Superior temporal gyrus (tissue), 1 donor: ENCODE measurements at regions not wholly inside any gene's neighbourhood (a gene's known extent, or its start where the extent isn't known, plus 50 kb on each side); places are given as distances from the start of the nearest gene placed in this dataset.
"Not testable (repeated sequence)": the region's sequence is repeated elsewhere in the genome, so short reads cannot be mapped to it uniquely, and the experiment has no call there.

Experiments used
- DNase-seq: peaks from one replicate; pipeline ENCODE4 v3.0.0-alpha.2; 2016; ENCODE audit errors: extremely low spot score

GRCh38 chr5:39711821-39712220, 287.0 kb upstream of the DAB2 start:
- no peak for DNase-seq

DNA sequence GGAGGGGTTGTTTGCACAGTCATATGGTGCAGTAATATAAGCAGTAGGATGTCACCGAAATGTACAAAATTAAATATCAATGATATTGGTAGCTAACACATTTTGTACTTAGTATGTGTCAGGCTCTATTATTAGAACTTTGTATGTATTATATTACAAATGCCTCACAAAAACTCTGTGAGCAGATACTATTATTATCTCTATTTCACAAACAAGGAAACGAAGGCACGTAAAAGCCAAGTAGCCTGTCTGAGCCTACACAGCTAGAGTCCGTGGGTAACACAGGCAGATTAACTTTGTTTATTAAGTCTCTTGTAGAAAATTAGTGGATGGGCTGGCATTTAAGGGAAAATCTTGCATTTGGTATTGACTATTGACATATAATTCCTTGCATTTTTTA, 284.3 kb upstream of the DAB2 start:
- DNase-seq, result no peak

- DNase-seq, result no peak
Measured at GRCh38 chr5:39702928-39703327, 278.1 kb upstream of the DAB2 start.

- DNase-seq, result no peak
Measured at GRCh38 chr5:39700523-39700922, 275.7 kb upstream of the DAB2 start.

DNA sequence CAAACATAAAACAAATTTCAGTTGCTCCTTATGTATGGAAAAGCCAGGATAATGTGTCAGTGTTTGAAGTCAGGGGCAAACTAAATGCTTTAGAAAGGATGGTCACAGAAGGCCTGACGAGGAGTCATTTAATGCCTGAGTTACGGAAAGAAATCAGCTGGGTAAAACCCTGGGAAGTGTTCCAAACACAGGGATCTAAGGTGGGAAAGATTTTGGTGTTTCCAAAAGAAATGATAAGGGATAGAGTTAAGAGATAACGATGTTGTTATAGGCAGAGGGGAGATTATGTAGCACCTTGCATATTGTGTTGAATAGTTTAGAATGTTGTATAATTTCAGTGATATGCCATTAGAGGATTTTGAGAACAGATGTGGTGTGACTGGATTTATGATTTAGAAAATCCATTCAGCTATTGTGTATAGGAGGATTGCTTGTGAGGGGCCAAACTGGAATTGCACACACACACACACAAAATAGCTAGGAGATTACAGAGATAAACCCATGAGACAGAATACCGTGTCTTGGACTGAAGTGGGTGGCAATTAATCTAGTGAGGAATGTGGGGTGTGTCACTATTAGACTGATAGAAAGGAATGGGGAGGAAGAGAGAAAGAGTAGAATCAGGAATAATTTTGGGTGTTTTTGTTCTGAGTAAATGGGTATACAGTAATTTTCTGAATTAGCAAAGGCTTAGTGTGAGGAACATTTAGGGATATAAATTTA, 274.2 kb upstream of the DAB2 start:
- no peak for DNase-seq

DNA sequence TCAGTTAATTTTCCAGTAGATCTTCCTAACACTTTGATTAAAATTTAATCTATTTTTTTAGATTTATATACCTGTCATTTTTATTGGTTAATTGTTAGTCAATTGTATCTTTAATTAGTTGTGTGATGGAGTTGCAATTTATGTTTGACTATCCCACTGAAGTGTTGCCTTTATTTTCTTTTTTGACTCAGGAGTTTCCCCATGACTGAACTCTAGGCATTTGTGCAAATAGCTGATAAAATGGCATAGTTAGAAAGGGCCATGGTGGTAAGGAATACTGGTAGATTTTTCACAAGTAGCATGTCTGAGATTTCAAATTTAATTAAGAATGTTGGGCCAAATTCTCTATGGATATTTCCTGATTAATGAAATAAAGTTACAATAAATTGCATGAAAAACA, 273.1 kb upstream of the DAB2 start:
- DNase-seq, result no peak

GRCh38 chr5:39696672-39697398, 272.1 kb upstream of the DAB2 start:
- no peak for DNase-seq

- DNase-seq, result no peak
Measured at GRCh38 chr5:39691993-39692392, 267.2 kb upstream of the DAB2 start.

GRCh38 chr5:39691136-39691535, 266.4 kb upstream of the DAB2 start:
- no peak for DNase-seq

DNA sequence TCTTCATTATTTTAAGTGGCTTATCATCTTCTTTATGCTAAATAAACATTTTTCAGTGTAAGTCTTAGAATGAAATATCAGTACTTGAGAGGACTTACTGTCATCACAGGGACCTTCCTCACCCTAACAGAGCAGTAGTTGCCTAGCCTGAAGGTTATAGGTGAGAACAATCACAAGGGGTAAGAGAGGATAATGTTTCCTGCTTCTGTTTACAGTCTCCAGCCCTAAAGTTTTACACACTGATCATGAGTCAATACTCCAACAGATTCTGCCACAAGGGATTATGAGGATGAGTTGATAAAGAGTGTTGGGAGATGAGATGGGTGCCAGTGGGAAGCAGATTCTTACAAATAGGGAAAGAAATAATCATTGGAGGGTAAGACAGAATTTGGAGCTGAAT, 265.1 kb upstream of the DAB2 start:
- no peak for DNase-seq

DNA sequence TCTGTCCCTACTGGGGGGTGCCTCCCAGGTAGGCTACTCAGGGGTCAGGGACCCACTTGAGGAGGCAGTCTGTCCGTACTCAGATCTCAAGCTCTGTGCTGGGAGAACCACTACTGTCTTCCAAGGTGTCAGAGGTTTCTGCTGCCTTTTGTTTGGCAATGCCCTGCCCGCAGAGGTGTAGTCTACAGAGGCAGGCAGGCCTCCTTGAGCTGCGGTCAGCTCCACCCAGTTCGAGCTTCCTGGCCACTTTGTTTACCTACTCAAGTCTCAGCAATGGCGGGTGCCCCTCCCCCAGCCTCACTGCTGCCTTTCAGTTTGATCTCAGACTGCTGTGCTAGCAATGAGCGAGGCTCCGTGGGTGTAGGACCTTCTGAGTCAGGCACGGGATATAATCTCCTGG, 263.1 kb upstream of the DAB2 start:
- not testable (repeated sequence) for DNase-seq

- no peak for DNase-seq
Measured at GRCh38 chr5:39680213-39680612, 255.4 kb upstream of the DAB2 start.

DNA sequence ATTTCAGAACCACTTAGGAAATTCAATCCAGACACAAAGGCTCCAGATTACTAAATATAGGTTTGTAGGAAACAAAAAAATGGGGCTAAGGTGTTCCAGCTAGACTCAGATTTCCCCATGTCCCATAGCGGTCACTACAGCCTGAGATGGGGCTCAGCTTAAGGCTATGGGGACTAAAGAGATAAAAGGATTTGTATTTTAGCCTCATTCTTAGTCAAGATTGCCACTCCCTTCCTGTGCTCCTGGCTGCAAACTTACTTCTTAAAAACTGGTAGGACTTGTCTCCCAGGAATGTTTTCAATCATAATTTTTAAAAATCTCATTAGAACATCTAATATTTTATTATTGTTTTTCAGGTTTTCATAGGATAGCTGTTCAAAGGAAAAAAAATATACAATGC, 253.8 kb upstream of the DAB2 start:
- no peak for DNase-seq

GRCh38 chr5:39675676-39676075, 250.9 kb upstream of the DAB2 start:
- DNase-seq, result no peak

GRCh38 chr5:39674209-39675082, 249.7 kb upstream of the DAB2 start:
- DNase-seq, result no peak

GRCh38 chr5:39671561-39671961, 246.8 kb upstream of the DAB2 start:
- no peak for DNase-seq

DNA sequence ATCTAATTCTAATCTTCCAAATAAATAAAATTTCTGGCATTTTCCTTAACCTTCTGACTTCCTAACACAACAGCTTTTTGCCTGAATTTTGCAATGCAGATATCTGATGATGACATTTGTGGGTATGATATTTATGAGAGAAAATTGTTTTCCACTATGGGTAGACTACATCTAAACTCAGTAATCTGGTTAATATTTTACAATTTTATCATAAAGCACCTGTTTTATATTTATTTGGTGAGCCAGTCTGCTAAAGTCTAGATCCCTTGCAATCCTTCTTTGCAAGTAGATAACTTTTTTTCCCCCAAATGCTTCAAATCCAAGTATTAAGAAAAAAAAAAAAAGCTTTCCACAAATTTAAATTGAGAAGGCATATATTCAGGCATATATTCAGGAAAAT, 246.2 kb upstream of the DAB2 start:
- no peak for DNase-seq

DNA sequence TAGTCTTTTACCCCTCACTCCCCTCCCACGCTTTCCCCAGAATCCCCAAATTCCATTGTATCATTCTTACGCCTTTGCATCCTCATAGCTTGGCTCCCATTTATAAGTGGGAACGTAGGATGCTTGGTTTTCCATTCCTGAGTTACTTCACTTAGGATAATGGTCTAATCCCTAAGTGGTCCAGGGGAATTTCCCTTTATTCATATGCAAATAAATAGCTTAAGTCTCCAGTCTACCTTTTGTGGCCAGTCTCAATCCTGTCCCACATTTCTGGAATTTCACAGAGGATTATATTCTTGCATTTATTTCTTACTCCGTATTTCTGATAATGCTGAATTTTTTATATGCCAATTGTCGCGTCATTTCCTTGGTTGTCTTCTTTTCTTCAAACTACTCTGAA, 245.6 kb upstream of the DAB2 start:
- no peak for DNase-seq

GRCh38 chr5:39668980-39669379, 244.2 kb upstream of the DAB2 start:
- DNase-seq, result no peak

- no peak for DNase-seq
Measured at GRCh38 chr5:39665328-39665727, 240.5 kb upstream of the DAB2 start.

GRCh38 chr5:39662945-39663344, 238.2 kb upstream of the DAB2 start:
- DNase-seq, result no peak

DNA sequence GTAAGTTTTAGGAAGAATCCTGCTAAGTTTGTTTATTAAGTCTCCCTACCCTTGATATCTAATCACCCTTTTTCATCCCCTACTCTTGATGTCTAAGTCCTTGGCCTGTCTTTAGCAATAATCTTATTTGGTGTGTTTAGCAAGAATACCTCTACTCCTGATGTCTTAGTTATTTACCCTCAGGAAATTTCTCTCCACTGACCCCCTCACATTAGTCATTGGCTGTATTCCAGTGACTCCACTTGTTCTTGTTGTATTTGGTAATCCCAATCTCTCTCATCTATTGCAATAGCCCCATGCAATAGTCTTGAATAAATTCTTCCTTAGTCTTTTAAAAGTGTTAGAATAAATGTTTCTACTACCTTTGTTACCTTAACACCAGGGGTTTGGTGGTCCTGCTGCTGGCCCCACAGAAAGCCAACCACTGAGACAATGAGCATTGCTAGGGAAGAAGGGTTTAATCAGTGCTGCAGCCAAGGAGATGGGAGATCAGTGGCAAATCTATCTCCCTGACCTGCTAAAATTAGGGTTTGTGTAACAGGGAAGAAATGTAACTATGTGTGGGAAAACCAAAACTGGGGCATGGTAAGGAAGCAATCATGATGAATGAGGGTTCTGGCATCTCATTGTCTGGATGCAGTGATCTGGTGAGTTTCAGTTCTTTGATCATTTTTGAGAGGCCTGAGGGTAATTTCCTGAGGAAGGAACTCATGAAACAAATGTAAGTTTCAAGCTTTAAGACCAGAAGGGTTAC, 236.4 kb upstream of the DAB2 start:
- no peak for DNase-seq
